ENCODE measurements at regions not wholly inside any gene's neighbourhood (a gene's known extent, or its start where the extent isn't known, plus 50 kb on each side); places are given as distances from the start of the nearest gene placed in this dataset.

DNA sequence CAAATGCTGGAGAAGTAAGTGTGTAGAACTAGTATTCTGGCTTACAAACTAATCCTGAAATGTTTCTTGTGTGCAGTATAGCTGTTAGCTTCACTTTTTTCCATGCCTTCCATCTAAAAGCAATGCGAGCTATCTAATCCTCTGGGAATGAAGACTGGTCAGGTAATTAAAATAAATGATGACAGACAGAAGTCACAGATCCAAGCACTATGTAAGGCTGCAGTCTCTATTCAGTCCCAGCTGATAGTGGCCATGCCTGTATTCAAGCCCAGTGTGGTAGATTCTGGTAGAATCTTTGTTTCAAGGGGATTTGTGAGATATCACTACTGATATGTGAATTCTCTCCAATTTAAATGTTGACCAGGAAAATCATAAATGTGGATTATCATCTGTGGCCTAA is 637.2 kb downstream of the TMTC2 start:
- TF ChIP-seq, protein P1, sequence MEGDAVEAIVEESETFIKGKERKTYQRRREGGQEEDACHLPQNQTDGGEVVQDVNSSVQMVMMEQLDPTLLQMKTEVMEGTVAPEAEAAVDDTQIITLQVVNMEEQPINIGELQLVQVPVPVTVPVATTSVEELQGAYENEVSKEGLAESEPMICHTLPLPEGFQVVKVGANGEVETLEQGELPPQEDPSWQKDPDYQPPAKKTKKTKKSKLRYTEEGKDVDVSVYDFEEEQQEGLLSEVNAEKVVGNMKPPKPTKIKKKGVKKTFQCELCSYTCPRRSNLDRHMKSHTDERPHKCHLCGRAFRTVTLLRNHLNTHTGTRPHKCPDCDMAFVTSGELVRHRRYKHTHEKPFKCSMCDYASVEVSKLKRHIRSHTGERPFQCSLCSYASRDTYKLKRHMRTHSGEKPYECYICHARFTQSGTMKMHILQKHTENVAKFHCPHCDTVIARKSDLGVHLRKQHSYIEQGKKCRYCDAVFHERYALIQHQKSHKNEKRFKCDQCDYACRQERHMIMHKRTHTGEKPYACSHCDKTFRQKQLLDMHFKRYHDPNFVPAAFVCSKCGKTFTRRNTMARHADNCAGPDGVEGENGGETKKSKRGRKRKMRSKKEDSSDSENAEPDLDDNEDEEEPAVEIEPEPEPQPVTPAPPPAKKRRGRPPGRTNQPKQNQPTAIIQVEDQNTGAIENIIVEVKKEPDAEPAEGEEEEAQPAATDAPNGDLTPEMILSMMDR (IDR thresholded peaks at IDR 0.05; ENCODE audit: insufficient read depth, low read depth, low read length): no peak
- no peak for TF ChIP-seq EZH2 (IDR thresholded peaks at IDR 0.05; ENCODE audit: insufficient read depth, low read length)

Measured in astrocyte (in vitro differentiated cells and primary cell).